Keratinocyte (primary cell): ENCODE measurements at regions not wholly inside any gene's neighbourhood (a gene's known extent, or its start where the extent isn't known, plus 50 kb on each side); places are given as distances from the start of the nearest gene placed in this dataset.

Experiments used
- DNase-seq: peaks from one replicate; pipeline ENCODE4 v3.0.0-alpha.2; 2011; ENCODE audit warnings: low read depth, missing footprints, low spot score
- FAIRE-seq: peaks from 2 replicates; lab custom pipeline; 2011; peaks lifted over from hg19 to GRCh38; lab: Jason Lieb, UNC
- H2AFZ ChIP-seq: 2 replicates; pipeline ENCODE4 v1.6.0; 2012; ENCODE audit warnings: low read length, control low read depth, inconsistent platforms; ENCODE audit not compliant: control insufficient read depth
- H3K27ac ChIP-seq: 2 replicates; pipeline ENCODE4 v1.5.1; 2011; ENCODE audit warnings: low read length; ENCODE audit not compliant: control insufficient read depth, insufficient read depth
- H3K27me3 ChIP-seq: 3 replicates; pipeline ENCODE4 v1.6.0; 2011; ENCODE audit warnings: low read length; ENCODE audit not compliant: control insufficient read depth, insufficient read depth; ENCODE audit errors: extremely low read depth
- H3K36me3 ChIP-seq, 2 experiments: 2 replicates in 1 of 2; 3 replicates in 1 of 2; pipeline ENCODE4 v1.5.1; 2011; ENCODE audit warnings: low read length in 2 of 2, mild to moderate bottlenecking in 1 of 2; ENCODE audit not compliant: control insufficient read depth in 2 of 2, insufficient read depth in 2 of 2; ENCODE audit errors: extremely low read depth in 1 of 2
- H3K4me1 ChIP-seq: 3 replicates; pipeline ENCODE4 v1.5.1; 2011; ENCODE audit warnings: low read length; ENCODE audit not compliant: control insufficient read depth, insufficient read depth; ENCODE audit errors: extremely low read depth
- H3K4me2 ChIP-seq: 3 replicates; pipeline ENCODE4 v1.6.0; 2011; ENCODE audit warnings: low read depth, low read length; ENCODE audit not compliant: control insufficient read depth, insufficient read depth; ENCODE audit errors: extremely low read depth
- H3K4me3 ChIP-seq, 3 experiments: fragments of 200-600 bp in 1 of 3; sonication (generic) in 1 of 3; 2 replicates in 2 of 3; 3 replicates in 1 of 3; pipeline ENCODE4 v1.5.1; 2011 to 2016; ENCODE audit warnings: low read length in 3 of 3, mild to moderate bottlenecking in 3 of 3, control low read depth in 2 of 3, inconsistent platforms in 1 of 3, low read depth in 1 of 3, mixed read lengths in 1 of 3, mixed run types in 1 of 3, moderate library complexity in 1 of 3; ENCODE audit not compliant: control insufficient read depth in 2 of 3, insufficient read depth in 2 of 3; ENCODE audit errors: extremely low read depth in 1 of 3
- H3K79me2 ChIP-seq: 2 replicates; pipeline ENCODE4 v1.6.0; 2012; ENCODE audit warnings: low read length; ENCODE audit not compliant: control insufficient read depth, insufficient read depth
- H3K9ac ChIP-seq: 3 replicates; pipeline ENCODE4 v1.6.0; 2011; ENCODE audit warnings: low read length; ENCODE audit not compliant: control insufficient read depth, insufficient read depth; ENCODE audit errors: extremely low read depth
- H3K9me1 ChIP-seq: 3 replicates; pipeline ENCODE4 v1.6.0; 2011; ENCODE audit warnings: low read length; ENCODE audit not compliant: control insufficient read depth, insufficient read depth; ENCODE audit errors: extremely low read depth
- H3K9me3 ChIP-seq: 2 replicates; pipeline ENCODE4 v1.5.1; 2012; ENCODE audit warnings: low read depth, low read length; ENCODE audit not compliant: control insufficient read depth
- H4K20me1 ChIP-seq: 3 replicates; pipeline ENCODE4 v1.6.0; 2011; ENCODE audit warnings: low read length; ENCODE audit not compliant: control insufficient read depth, insufficient read depth; ENCODE audit errors: extremely low read depth
- EZH2 ChIP-seq: IDR thresholded peaks from one replicate; pipeline ENCODE4 v1.6.1; 2012; ENCODE audit warnings: inconsistent platforms, mild to moderate bottlenecking, low read length, moderate library complexity
- dilution Hi-C: fragments of 300-500 bp; cut with MboI; formaldehyde crosslinking; loops from one replicate; pipeline ENCODE4 v1.7.0; 2020; ENCODE audit warnings: low sequenced_read_pairs; ENCODE audit not compliant: extremely low pct_ligation_motif_present
- TF ChIP-seq, protein P1 (sequence below), 3 experiments: IDR thresholded peaks in 1 of 3; conservative IDR thresholded peaks in 1 of 3; optimal IDR thresholded peaks in 1 of 3; 2 replicates in 2 of 3; 3 replicates in 1 of 3; pipeline versions ENCODE3 to v1.5.1; 2011; ENCODE audit warnings: low read length in 3 of 3, mild to moderate bottlenecking in 3 of 3, moderate library complexity in 2 of 3, control low read depth in 1 of 3, inconsistent platforms in 1 of 3; ENCODE audit not compliant: insufficient read depth in 2 of 3; ENCODE audit errors: extremely low read depth in 1 of 3

DNA sequence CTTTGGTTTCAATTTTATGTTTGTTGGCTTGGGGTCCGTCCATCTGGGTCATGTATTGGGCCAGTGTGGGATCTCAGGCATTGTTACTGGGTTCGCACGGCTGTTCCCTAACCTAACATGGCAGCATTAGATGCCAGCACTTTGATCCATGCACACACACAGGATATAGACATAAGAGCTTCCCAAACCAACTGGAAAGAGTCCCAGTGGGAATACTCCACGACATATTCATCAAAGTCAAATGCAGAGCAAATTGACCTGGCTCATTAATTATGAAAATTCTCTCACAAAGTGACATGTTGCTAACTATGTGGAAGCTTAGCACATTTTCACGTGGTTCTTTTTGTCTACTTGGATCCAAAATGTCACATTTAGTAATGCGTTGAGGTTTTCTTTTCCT, 130.4 kb downstream of the SETD4 start:
- H4K20me1 ChIP-seq: no peaks in the 10 kb centered on the region
- H3K9me3 ChIP-seq: no peaks in the 10 kb centered on the region
- peaks cover 14% of the 10 kb centered on the region for H3K4me1 ChIP-seq
- DNase-seq (no peak), FAIRE-seq (no peak)
- TF ChIP-seq EZH2: no peak
- TF ChIP-seq, protein P1, sequence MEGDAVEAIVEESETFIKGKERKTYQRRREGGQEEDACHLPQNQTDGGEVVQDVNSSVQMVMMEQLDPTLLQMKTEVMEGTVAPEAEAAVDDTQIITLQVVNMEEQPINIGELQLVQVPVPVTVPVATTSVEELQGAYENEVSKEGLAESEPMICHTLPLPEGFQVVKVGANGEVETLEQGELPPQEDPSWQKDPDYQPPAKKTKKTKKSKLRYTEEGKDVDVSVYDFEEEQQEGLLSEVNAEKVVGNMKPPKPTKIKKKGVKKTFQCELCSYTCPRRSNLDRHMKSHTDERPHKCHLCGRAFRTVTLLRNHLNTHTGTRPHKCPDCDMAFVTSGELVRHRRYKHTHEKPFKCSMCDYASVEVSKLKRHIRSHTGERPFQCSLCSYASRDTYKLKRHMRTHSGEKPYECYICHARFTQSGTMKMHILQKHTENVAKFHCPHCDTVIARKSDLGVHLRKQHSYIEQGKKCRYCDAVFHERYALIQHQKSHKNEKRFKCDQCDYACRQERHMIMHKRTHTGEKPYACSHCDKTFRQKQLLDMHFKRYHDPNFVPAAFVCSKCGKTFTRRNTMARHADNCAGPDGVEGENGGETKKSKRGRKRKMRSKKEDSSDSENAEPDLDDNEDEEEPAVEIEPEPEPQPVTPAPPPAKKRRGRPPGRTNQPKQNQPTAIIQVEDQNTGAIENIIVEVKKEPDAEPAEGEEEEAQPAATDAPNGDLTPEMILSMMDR (optimal IDR thresholded peaks at IDR 0.05 in 1 of 3, IDR thresholded peaks at IDR 0.05 in 1 of 3, conservative IDR thresholded peaks at IDR 0.05 in 1 of 3; ENCODE audit: extremely low read depth in 1 of 3, insufficient read depth in 2 of 3, low read length in 3 of 3): no peak
- H3K9ac ChIP-seq: no peak overlapping the region
- no peaks in the 10 kb centered on the region for H3K79me2 ChIP-seq
- H3K27me3 ChIP-seq: no peaks in the 10 kb centered on the region
- no peaks in the 10 kb centered on the region for H3K9me1 ChIP-seq
- dilution Hi-C loops: no loop called here
- no peaks in the 10 kb centered on the region for H3K36me3 ChIP-seq
- no peak overlapping the region for H3K4me3 ChIP-seq
- no peak overlapping the region for H2AFZ ChIP-seq
- H3K27ac ChIP-seq: no peak overlapping the region
- H3K4me2 ChIP-seq: no peak overlapping the region

DNA sequence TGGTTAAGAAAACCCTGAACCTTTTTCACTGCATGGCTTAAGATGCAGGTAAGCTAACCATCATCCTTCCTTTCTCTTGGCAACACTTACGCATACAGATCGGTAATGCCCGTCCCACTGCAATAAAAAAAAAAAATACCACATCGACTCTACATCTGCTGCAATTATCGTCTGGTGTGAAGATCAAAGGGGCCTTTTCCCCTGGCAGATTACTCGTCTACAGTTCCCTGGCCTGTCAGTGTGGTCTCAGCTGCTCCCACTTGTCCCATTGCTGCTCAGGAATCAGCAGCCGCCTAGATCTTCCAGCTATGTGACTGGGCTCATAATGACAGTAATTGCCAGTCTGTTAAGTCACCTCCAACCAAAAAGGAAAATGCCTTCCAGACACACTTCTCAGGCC, 133.1 kb downstream of the SETD4 start:
- Histone ChIP-seq H3K9me1 (no peaks in the 10 kb centered on the region), H3K9ac (no peak overlapping the region), H3K27ac (no peak overlapping the region), H2AFZ (no peak overlapping the region), H3K27me3 (no peaks in the 10 kb centered on the region), H3K79me2 (no peaks in the 10 kb centered on the region), H3K9me3 (no peaks in the 10 kb centered on the region), H3K4me1 (peaks cover 8% of the 10 kb centered on the region), H3K4me3 (no peak overlapping the region), H3K36me3 (no peaks in the 10 kb centered on the region), H3K4me2 (no peak overlapping the region), H4K20me1 (no peaks in the 10 kb centered on the region)
- no peak for TF ChIP-seq EZH2
- TF ChIP-seq, protein P1 (optimal IDR thresholded peaks at IDR 0.05 in 1 of 3, IDR thresholded peaks at IDR 0.05 in 1 of 3, conservative IDR thresholded peaks at IDR 0.05 in 1 of 3; ENCODE audit: extremely low read depth in 1 of 3, insufficient read depth in 2 of 3, low read length in 3 of 3): no peak
- dilution Hi-C loops: no loop called here
- FAIRE-seq (no peak), DNase-seq (no peak)
